NCI-H1930 (cell line): ENCODE measurements at regions not wholly inside any gene's neighbourhood (a gene's known extent, or its start where the extent isn't known, plus 50 kb on each side); places are given as distances from the start of the nearest gene placed in this dataset.
"Not testable (repeated sequence)": the region's sequence is repeated elsewhere in the genome, so short reads cannot be mapped to it uniquely, and the experiment has no call there.

Source experiments
- DNase-seq, 2 experiments: peaks; one replicate each; lab custom pipeline; 2025; lab: John Stamatoyannopoulos, UW

GRCh38 chrX:4091046-4091760 lies 377.8 kb upstream of the PRKX start:
- no peak for DNase-seq

DNA sequence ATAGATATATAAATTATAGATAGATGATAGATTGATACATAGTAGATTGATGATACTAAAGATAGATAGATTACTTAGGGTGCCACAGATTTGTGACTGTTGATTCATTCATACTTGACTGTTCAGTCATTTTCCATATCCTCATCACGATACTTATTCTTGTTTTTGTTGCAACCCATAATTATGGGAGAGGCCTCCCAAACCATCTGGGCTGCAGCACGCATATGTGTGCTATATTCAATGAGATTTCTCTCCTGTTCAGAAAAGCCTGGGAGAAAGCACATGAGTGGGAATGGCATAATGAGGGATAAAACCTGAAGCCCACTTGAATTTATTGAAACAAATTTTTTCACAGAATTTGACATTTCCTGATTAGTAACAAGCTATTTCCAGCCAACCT lies 346.4 kb upstream of the PRKX start:
- no peak for DNase-seq

- no peak for DNase-seq
Observed at GRCh38 chrX:4043951-4044350, 330.5 kb upstream of the PRKX start.

GRCh38 chrX:4035874-4036273 lies 322.4 kb upstream of the PRKX start:
- no peak for DNase-seq

GRCh38 chrX:4028151-4028550 lies 314.7 kb upstream of the PRKX start:
- no peak for DNase-seq

DNA sequence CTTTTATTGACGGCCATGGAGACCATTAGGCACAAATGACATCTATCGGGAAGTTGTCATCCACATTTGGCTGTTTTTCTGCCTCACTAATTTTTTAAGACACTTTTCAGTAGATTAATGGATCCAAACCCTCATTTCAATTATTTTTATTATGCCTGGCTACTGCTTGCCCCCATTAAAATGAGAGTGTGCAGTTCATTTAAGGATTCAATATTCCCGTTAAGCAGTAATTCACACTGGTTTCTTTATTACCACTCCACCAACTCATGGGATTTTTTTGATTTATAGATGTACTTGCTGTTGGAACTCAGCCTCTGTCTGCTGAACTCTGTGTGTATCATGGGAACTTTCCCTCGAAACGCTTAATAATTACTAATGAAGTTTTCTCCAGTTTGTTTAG lies 291.8 kb upstream of the PRKX start:
- no peak for DNase-seq

DNA sequence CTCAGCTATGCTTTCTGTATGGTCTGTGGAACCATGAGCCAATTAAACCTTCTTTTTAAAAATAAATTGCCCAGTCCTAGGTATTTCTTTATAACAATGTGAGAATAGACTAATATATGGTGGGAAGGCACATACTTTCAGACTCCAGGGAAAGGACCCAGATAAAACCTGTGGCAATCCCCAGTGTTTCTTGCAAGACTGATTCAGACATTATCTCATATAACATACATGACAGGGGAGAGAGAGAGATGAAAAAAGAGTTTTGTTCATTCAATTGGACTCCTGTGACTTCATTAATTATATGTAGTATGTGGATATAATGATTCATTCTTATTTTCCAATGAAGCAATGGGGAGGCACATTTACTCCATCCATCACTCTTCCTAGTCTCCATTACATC lies 291.4 kb upstream of the PRKX start:
- no peak for DNase-seq

- no peak for DNase-seq
Observed at GRCh38 chrX:3994315-3994714, 280.9 kb upstream of the PRKX start.

DNA sequence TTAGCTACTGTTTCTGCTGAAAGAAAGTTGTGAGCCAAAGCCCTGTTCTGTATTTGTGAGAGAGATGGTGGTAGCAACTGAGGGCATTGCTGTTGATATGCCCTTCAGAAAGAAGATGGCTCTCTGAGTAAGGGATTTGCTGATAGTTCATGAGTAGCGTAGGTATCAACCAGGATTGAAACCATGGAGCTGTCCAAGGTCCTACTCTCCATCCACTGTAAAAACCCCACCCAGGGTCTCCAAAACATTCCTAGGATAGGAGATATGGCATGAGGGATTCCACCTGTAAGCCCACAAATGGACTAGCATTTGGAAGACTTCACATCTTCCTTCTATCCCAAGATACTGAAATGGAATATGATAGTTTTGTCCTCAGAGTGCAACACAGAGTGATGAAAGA lies 277.1 kb upstream of the PRKX start:
- DNase-seq: no peak

DNA sequence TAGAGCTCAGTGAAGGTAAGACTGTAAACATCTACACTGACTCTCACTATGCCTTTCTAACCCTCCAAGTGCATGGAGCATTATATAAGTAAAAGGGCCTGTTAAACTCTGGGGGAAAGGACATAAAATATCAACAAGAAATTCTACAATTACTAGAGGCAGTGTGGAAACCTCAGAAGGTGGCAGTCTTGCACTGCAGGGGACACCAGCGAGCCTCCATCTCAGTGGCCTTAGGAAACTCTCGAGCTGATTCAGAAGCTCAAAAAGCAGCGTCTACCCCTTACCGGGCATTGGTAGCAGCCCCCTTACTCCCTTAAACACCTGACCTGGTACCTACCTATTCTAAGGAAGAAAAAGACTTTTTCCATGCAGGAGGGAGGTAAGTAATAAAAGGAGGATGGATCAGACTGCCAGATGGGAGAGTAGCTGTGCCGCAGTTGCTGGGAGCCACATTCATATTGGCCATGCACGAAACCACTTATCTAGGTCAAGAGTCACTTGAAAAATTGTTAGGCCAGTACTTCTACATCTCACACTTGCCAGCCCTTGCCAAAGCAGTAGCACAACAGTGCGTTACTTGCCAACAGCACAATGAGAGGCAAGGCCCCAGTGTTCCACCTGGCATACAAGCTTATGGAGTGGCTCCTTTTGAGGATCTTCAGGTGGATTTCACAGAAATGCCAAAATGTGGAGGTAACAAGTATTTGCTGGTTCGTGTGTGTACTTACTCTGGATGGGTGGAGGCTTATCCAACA lies 258.8 kb upstream of the PRKX start:
- DNase-seq: not testable (repeated sequence)

- no peak for DNase-seq
Observed at GRCh38 chrX:3968749-3969148, 255.3 kb upstream of the PRKX start.

DNA sequence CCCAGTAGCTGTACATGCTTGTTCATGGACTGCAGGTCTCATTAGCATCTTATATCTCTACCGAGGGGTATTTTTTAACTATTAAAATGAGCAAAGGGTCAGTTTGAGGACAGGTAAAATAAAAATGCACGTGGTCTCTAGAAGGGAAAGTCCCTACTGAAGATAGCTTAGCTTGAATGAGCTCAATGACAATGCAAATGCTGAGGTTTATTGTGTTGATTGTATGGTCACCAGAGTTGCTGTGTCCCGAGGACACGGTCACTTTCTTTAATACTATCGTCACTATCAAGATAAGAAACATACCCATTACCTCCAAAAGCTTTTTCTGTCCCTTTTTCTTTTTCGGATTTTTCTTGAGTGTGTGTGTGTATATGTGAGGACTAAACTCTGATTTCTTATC lies 250.5 kb upstream of the PRKX start:
- DNase-seq: no peak

DNA sequence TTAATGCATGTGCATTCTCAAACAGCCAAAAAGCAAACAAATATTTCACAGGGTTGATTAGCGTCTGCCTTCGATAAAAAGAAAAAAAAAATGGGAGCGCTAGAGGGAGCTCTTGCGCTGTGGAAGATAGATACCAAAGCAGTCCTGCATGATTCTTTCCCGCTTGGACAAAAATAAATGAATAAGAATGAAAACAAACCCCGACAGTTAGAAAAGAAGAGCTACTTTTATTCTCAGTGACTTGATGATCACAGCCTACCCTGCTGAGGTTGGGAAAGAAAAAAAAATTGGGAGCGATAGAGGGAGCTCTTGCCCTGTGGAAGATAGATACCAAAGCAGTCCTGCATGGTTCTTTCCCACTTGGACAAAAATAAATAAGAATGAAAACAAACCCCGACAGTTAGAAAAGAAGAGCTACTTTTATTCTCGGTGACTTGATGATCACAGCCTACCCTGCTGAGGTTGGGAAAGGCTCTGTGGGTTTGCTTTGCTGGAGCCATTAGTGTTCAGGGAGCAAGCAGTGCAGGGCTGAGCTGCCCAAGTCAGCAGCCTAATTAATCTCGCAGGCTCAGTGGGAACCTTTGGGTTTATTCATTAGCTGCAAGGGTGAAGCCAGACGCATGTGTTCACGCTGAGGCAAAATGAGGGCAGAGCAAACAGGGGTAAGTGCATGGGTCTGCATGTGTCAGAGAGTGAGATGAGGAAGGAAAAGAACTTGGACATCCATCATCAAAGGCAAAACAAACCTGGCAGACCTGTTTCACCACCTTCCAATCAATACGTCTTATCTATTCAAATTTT lies 249.3 kb upstream of the PRKX start:
- DNase-seq: peak; percentile 13 to 20

DNA sequence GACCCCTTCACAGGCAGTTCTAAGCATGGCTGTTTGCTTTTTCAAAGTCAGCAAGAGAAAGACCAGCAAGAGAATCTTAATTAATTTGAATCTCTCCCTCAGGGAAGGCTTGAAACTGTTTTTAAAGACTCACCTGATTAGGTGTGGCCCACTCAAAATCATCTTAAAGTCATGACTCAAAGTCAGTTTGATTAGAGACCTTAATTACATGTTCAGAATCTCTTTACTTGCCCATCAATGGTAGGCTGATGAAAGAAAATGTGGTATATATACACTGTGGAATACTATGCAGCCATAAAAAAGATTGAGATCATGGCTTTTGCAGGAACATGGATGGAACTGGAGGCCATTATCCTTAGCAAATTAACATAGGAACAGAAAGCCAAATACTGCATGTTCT lies 247.5 kb upstream of the PRKX start:
- no peak for DNase-seq

GRCh38 chrX:3951859-3952258 lies 238.4 kb upstream of the PRKX start:
- no peak for DNase-seq

GRCh38 chrX:3950373-3950772 lies 236.9 kb upstream of the PRKX start:
- no peak for DNase-seq

DNA sequence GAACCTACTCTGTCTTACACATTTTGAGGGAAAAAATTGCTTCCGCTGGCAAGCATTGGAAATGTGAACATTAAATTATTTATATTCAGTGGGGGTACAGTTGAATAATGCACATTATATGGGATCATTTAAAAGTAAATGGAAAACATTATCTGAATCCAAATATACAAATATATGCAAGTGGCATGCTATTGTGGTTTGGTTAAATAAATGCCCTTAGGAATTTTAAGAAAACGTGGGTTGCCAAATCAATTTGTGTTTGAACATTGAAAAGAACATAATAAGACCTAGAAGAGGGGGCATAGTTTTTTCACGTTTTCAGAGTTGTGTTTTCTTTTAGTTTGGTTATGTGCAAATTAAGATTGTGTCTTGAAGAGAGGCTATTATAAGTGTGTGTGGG lies 230.5 kb upstream of the PRKX start:
- DNase-seq: no peak

DNA sequence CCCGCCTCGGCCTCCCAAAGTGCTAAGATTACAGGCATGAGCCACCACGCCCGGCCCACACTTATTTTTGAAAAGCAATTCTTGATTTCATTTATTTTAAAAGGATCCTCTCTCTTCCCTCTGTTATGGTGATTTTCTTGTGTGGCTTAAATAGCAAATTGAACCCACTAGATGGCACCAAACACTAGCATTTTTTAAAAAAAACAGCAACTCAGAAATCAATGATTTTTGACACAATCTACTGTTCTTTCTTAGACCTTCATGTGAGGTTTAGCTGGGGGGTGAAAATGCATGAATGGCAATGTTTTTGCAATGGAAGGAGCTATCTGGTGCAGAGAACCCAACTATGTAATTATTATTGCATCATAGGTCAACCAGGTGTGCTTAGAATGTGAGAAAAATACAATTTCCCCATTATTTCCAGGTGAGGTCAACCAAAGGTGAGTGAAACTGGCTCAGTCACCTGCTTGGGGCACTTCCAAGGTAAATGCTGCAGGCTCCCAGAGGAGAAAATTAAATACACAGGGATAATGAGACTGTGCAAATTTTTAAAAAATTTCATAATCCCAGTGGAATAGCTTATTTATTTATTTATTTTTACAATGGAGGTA lies 226.7 kb upstream of the PRKX start:
- peak; percentile 22 to 25 for DNase-seq

- DNase-seq: no peak
Observed at GRCh38 chrX:3938587-3938986, 225.1 kb upstream of the PRKX start.

DNA sequence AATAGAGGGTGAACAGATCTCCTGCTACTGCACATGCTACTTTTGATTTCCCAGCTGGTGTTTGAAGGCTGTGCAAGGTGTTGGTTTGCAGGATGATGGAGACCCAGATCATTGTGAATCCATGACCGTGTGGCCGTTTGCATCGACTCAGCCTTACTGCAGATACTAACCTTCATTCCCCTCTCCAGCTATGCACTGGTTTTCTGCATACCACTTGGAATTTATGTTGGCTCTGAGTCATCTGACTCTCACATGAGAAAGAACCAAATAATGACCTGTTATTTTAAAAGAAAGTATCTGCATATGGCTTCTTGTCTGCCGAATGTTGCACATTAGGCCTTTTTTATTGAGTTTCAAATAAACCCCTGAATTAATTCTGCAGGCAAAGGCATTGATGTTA lies 221.7 kb upstream of the PRKX start:
- not testable (repeated sequence) for DNase-seq

GRCh38 chrX:3920424-3921017 lies 207.1 kb upstream of the PRKX start:
- not testable (repeated sequence) for DNase-seq
